ENCODE measurements at regions not wholly inside any gene's neighbourhood (a gene's known extent, or its start where the extent isn't known, plus 50 kb on each side); places are given as distances from the start of the nearest gene placed in this dataset.

GRCh38 chr1:18569811-18570545, 60.7 kb upstream of the PAX7 start (continued):
- TF ChIP-seq RREB1 (CRISPR knock-in tag; IDR thresholded peaks at IDR 0.05) (no peak), RBFOX2 (IDR thresholded peaks at IDR 0.05; ENCODE audit: low read depth, low read length) (no peak), ZNF253 (CRISPR knock-in tag; conservative IDR thresholded peaks at IDR 0.05) (no peak), ERF (CRISPR knock-in tag; IDR thresholded peaks at IDR 0.05) (no peak), ZNF76 (CRISPR knock-in tag; IDR thresholded peaks at IDR 0.05; ENCODE audit: borderline replicate concordance) (no peak), ZNF318 (IDR thresholded peaks at IDR 0.05; ENCODE audit: borderline replicate concordance in 1 of 2, low read depth in 1 of 2) (no peak)
- TF ChIP-seq, protein P1, sequence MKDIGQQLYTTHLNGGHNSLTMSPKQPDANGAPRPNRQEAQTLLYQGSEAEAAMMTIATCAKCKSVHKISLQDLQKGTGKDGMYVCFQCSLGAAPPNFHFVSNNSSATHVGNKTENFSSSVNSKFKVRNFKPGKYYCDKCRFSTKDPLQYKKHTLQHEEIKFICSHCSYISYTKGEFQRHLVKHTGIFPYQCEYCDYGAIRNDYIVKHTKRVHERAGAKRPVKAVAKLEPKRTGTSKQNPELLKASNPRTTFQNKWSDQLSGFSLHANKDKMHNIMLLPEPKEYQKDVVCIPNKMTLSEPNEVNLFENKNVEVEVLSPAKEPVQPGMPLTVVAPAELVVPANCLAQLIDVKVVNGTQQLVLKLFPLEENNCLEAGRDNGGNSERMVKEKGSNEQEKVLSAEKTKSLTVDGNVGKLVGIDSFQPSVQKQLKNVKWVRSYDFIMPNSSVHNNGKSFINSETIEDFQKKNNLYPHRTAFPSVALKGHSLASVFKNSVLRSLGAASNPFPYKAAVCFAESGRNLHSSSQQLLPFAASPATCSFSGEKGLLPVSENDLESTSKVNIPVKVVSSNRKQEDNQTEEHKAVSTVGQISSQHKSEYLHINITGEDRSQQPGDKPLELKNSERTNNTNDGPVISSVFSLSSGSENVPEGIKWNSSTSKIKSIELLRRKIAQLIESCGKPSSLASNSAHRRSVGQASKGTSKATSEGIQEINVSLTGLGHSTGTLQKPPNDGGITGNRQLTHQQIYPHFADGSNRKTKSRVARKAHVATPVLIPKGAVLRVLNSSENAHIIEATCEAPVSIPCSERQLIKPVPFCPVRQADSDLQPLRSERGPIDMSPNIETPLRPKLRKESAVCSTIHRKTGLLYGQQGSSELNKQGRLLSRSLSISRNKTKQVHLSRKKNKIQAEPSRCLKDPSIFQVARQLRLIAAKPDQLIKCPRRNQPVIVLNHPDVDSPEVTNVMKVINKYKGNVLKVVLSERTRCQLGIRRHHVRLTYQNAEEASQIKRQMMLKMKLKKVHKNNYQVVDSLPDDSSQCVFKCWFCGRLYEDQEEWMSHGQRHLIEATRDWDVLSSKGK (CRISPR knock-in tag; IDR thresholded peaks at IDR 0.05): no peak
